ENCODE measurements at regions not wholly inside any gene's neighbourhood (a gene's known extent, or its start where the extent isn't known, plus 50 kb on each side); places are given as distances from the start of the nearest gene placed in this dataset.

DNA sequence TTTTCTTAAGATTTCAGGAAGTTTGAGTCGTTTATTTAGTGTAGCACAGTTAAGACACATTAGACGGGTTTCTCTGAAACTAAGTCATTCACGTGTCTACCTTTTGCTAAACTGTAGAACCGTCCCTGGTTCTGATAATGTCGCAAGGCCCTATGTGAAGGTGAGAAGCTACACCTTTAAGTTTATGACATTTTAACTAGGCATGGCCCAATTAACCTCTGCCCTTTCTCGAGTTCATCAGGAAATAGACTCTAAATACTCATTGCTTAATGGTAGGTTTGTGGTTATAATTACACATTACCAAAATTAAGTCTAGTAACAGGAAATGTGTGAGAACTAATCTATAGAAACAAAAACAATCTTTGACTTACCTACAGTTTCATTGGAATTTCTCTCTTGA, 126.6 kb upstream of the FZD8 start:
- no peak for TF ChIP-seq ZNF274 (IDR thresholded peaks at IDR 0.05; ENCODE audit: low read depth, low read length)
- TF ChIP-seq YY1 (IDR thresholded peaks at IDR 0.05; ENCODE audit: insufficient read depth, insufficient read length), result no peak
- no peak for TF ChIP-seq SUZ12 (IDR thresholded peaks at IDR 0.05; ENCODE audit: extremely low read depth, insufficient read depth, insufficient read length)

Measured in NT2/D1 (cell line).